ENCODE measurements at regions not wholly inside any gene's neighbourhood (a gene's known extent, or its start where the extent isn't known, plus 50 kb on each side); places are given as distances from the start of the nearest gene placed in this dataset.
A peak's percentile ranks its signal among the peaks of the same experiment; 100 is the strongest.

GRCh38 chr5:42026446-42026845 is 101.4 kb downstream of the FBXO4 start:
- Histone ChIP-seq H3K9ac (ENCODE audit: low read length in 5 of 5) (no peak overlapping the region), H3K27me3 (ENCODE audit: control insufficient read depth in 5 of 5, insufficient read depth in 4 of 5, low read length in 5 of 5) (no peaks in the 10 kb centered on the region), H3K4me3 (ENCODE audit: low read depth in 1 of 5, low read length in 5 of 5) (no peak overlapping the region), H3K9me3 (ENCODE audit: control insufficient read depth in 5 of 5, low read length in 5 of 5) (peaks cover 0 to 4% (median 0%) of the 10 kb centered on the region in 5 donors), H3K36me3 (ENCODE audit: control insufficient read depth in 5 of 5, insufficient read depth in 5 of 5, low read length in 5 of 5) (no peaks in the 10 kb centered on the region), H3K4me1 (ENCODE audit: control insufficient read depth in 5 of 5, insufficient read depth in 5 of 5, low read length in 5 of 5) (no peaks in the 10 kb centered on the region), H3K27ac (ENCODE audit: low read depth, low read length) (no peak overlapping the region)

- Histone ChIP-seq H3K9ac (ENCODE audit: low read length in 5 of 5) (no peak overlapping the region), H3K9me3 (ENCODE audit: control insufficient read depth in 5 of 5, low read length in 5 of 5) (no peaks in the 10 kb centered on the region), H3K27ac (ENCODE audit: low read depth, low read length) (no peak overlapping the region), H3K4me3 (ENCODE audit: low read depth in 1 of 5, low read length in 5 of 5) (no peak overlapping the region), H3K27me3 (ENCODE audit: control insufficient read depth in 5 of 5, insufficient read depth in 4 of 5, low read length in 5 of 5) (no peaks in the 10 kb centered on the region), H3K36me3 (ENCODE audit: control insufficient read depth in 5 of 5, insufficient read depth in 5 of 5, low read length in 5 of 5) (no peaks in the 10 kb centered on the region), H3K4me1 (ENCODE audit: control insufficient read depth in 5 of 5, insufficient read depth in 5 of 5, low read length in 5 of 5) (peaks cover 0 to 18% (median 0%) of the 10 kb centered on the region in 5 donors)
These were observed 107.1 kb downstream of the FBXO4 start for GRCh38 chr5:42032137-42032536.

GRCh38 chr5:42035526-42035925 is 110.4 kb downstream of the FBXO4 start:
- Histone ChIP-seq H3K4me3 (ENCODE audit: low read depth in 1 of 5, low read length in 5 of 5) (no peak overlapping the region), H3K27me3 (ENCODE audit: control insufficient read depth in 5 of 5, insufficient read depth in 4 of 5, low read length in 5 of 5) (no peaks in the 10 kb centered on the region), H3K36me3 (ENCODE audit: control insufficient read depth in 5 of 5, insufficient read depth in 5 of 5, low read length in 5 of 5) (no peaks in the 10 kb centered on the region), H3K9me3 (ENCODE audit: control insufficient read depth in 5 of 5, low read length in 5 of 5) (no peaks in the 10 kb centered on the region), H3K4me1 (ENCODE audit: control insufficient read depth in 5 of 5, insufficient read depth in 5 of 5, low read length in 5 of 5) (peaks cover 0 to 18% (median 0%) of the 10 kb centered on the region in 5 donors), H3K9ac (ENCODE audit: low read length in 5 of 5) (no peak overlapping the region), H3K27ac (ENCODE audit: low read depth, low read length) (no peak overlapping the region)

- Histone ChIP-seq H3K9ac (ENCODE audit: low read length in 5 of 5) (no peak overlapping the region), H3K9me3 (ENCODE audit: control insufficient read depth in 5 of 5, low read length in 5 of 5) (no peaks in the 10 kb centered on the region), H3K4me3 (ENCODE audit: low read depth in 1 of 5, low read length in 5 of 5) (no peak overlapping the region), H3K36me3 (ENCODE audit: control insufficient read depth in 5 of 5, insufficient read depth in 5 of 5, low read length in 5 of 5) (no peaks in the 10 kb centered on the region), H3K27ac (ENCODE audit: low read depth, low read length) (no peak overlapping the region), H3K4me1 (ENCODE audit: control insufficient read depth in 5 of 5, insufficient read depth in 5 of 5, low read length in 5 of 5) (peaks cover 0 to 18% (median 0%) of the 10 kb centered on the region in 5 donors), H3K27me3 (ENCODE audit: control insufficient read depth in 5 of 5, insufficient read depth in 4 of 5, low read length in 5 of 5) (no peaks in the 10 kb centered on the region)
These were observed 111.3 kb downstream of the FBXO4 start for GRCh38 chr5:42036379-42036778.

- no peak overlapping the region for H3K4me3 ChIP-seq (ENCODE audit: low read depth in 1 of 5, low read length in 5 of 5)
- H3K27ac ChIP-seq (ENCODE audit: low read depth, low read length): no peak overlapping the region
- no peak overlapping the region for H3K9ac ChIP-seq (ENCODE audit: low read length in 5 of 5)
- H3K9me3 ChIP-seq (ENCODE audit: control insufficient read depth in 5 of 5, low read length in 5 of 5): no peaks in the 10 kb centered on the region
- H3K36me3 ChIP-seq (ENCODE audit: control insufficient read depth in 5 of 5, insufficient read depth in 5 of 5, low read length in 5 of 5): no peaks in the 10 kb centered on the region
- H3K4me1 ChIP-seq (ENCODE audit: control insufficient read depth in 5 of 5, insufficient read depth in 5 of 5, low read length in 5 of 5): peaks cover 0 to 18% (median 0%) of the 10 kb centered on the region in 5 donors
- H3K27me3 ChIP-seq (ENCODE audit: control insufficient read depth in 5 of 5, insufficient read depth in 4 of 5, low read length in 5 of 5): no peaks in the 10 kb centered on the region
These were observed 112.4 kb downstream of the FBXO4 start for GRCh38 chr5:42037379-42037932.

GRCh38 chr5:42043400-42043799 is 118.3 kb downstream of the FBXO4 start:
- Histone ChIP-seq H3K27me3 (ENCODE audit: control insufficient read depth in 5 of 5, insufficient read depth in 4 of 5, low read length in 5 of 5) (no peaks in the 10 kb centered on the region), H3K9me3 (ENCODE audit: control insufficient read depth in 5 of 5, low read length in 5 of 5) (no peaks in the 10 kb centered on the region), H3K4me3 (ENCODE audit: low read depth in 1 of 5, low read length in 5 of 5) (no peak overlapping the region), H3K9ac (ENCODE audit: low read length in 5 of 5) (no peak overlapping the region), H3K36me3 (ENCODE audit: control insufficient read depth in 5 of 5, insufficient read depth in 5 of 5, low read length in 5 of 5) (no peaks in the 10 kb centered on the region), H3K27ac (ENCODE audit: low read depth, low read length) (no peak overlapping the region), H3K4me1 (ENCODE audit: control insufficient read depth in 5 of 5, insufficient read depth in 5 of 5, low read length in 5 of 5) (no peaks in the 10 kb centered on the region)

GRCh38 chr5:42057254-42057690 is 132.2 kb downstream of the FBXO4 start:
- no peaks in the 10 kb centered on the region for H3K36me3 ChIP-seq (ENCODE audit: control insufficient read depth in 5 of 5, insufficient read depth in 5 of 5, low read length in 5 of 5)
- H3K27ac ChIP-seq (ENCODE audit: low read depth, low read length): no peak overlapping the region
- no peaks in the 10 kb centered on the region for H3K9me3 ChIP-seq (ENCODE audit: control insufficient read depth in 5 of 5, low read length in 5 of 5)
- H3K4me1 ChIP-seq (ENCODE audit: control insufficient read depth in 5 of 5, insufficient read depth in 5 of 5, low read length in 5 of 5): no peaks in the 10 kb centered on the region
- H3K9ac ChIP-seq (ENCODE audit: low read length in 5 of 5): no peak overlapping the region
- no peaks in the 10 kb centered on the region for H3K27me3 ChIP-seq (ENCODE audit: control insufficient read depth in 5 of 5, insufficient read depth in 4 of 5, low read length in 5 of 5)
- H3K4me3 ChIP-seq (ENCODE audit: low read depth in 1 of 5, low read length in 5 of 5): no peak overlapping the region

- no peak overlapping the region for H3K4me3 ChIP-seq (ENCODE audit: low read depth in 1 of 5, low read length in 5 of 5)
- no peaks in the 10 kb centered on the region for H3K9me3 ChIP-seq (ENCODE audit: control insufficient read depth in 5 of 5, low read length in 5 of 5)
- no peaks in the 10 kb centered on the region for H3K27me3 ChIP-seq (ENCODE audit: control insufficient read depth in 5 of 5, insufficient read depth in 4 of 5, low read length in 5 of 5)
- no peak overlapping the region for H3K9ac ChIP-seq (ENCODE audit: low read length in 5 of 5)
- H3K27ac ChIP-seq (ENCODE audit: low read depth, low read length): no peak overlapping the region
- H3K4me1 ChIP-seq (ENCODE audit: control insufficient read depth in 5 of 5, insufficient read depth in 5 of 5, low read length in 5 of 5): no peaks in the 10 kb centered on the region
- no peaks in the 10 kb centered on the region for H3K36me3 ChIP-seq (ENCODE audit: control insufficient read depth in 5 of 5, insufficient read depth in 5 of 5, low read length in 5 of 5)
These were observed 134.2 kb downstream of the FBXO4 start for GRCh38 chr5:42059291-42059690.

GRCh38 chr5:42059778-42060464 is 134.8 kb downstream of the FBXO4 start:
- Histone ChIP-seq H3K4me3 (ENCODE audit: low read depth in 1 of 5, low read length in 5 of 5) (no peak overlapping the region), H3K27me3 (ENCODE audit: control insufficient read depth in 5 of 5, insufficient read depth in 4 of 5, low read length in 5 of 5) (no peaks in the 10 kb centered on the region), H3K27ac (ENCODE audit: low read depth, low read length) (no peak overlapping the region), H3K9ac (ENCODE audit: low read length in 5 of 5) (no peak overlapping the region), H3K9me3 (ENCODE audit: control insufficient read depth in 5 of 5, low read length in 5 of 5) (no peaks in the 10 kb centered on the region), H3K36me3 (ENCODE audit: control insufficient read depth in 5 of 5, insufficient read depth in 5 of 5, low read length in 5 of 5) (no peaks in the 10 kb centered on the region), H3K4me1 (ENCODE audit: control insufficient read depth in 5 of 5, insufficient read depth in 5 of 5, low read length in 5 of 5) (no peaks in the 10 kb centered on the region)

GRCh38 chr5:42061121-42061520 is 136.0 kb downstream of the FBXO4 start:
- no peaks in the 10 kb centered on the region for H3K4me1 ChIP-seq (ENCODE audit: control insufficient read depth in 5 of 5, insufficient read depth in 5 of 5, low read length in 5 of 5)
- no peaks in the 10 kb centered on the region for H3K36me3 ChIP-seq (ENCODE audit: control insufficient read depth in 5 of 5, insufficient read depth in 5 of 5, low read length in 5 of 5)
- H3K9ac ChIP-seq (ENCODE audit: low read length in 5 of 5): no peak overlapping the region
- peak overlapping the region in 3 of 5 donors; percentile 2 to 12 (median 8) for H3K4me3 ChIP-seq (ENCODE audit: low read depth in 1 of 5, low read length in 5 of 5)
- H3K27me3 ChIP-seq (ENCODE audit: control insufficient read depth in 5 of 5, insufficient read depth in 4 of 5, low read length in 5 of 5): no peaks in the 10 kb centered on the region
- no peak overlapping the region for H3K27ac ChIP-seq (ENCODE audit: low read depth, low read length)
- no peaks in the 10 kb centered on the region for H3K9me3 ChIP-seq (ENCODE audit: control insufficient read depth in 5 of 5, low read length in 5 of 5)
